HFFc6 (cell line): ENCODE measurements at regions not wholly inside any gene's neighbourhood (a gene's known extent, or its start where the extent isn't known, plus 50 kb on each side); places are given as distances from the start of the nearest gene placed in this dataset.

Experiments used
- DNase-seq: peaks from one replicate; pipeline ENCODE4 v3.0.0-alpha.2; 2018
- H3K27ac Mint-ChIP-seq: 2 replicates; pipeline ENCODE4 v1.8.0; 2020; ENCODE audit warnings: mild to moderate bottlenecking, mixed read lengths
- H3K27me3 Mint-ChIP-seq: 2 replicates; pipeline ENCODE4 v1.8.0; 2021; ENCODE audit warnings: mild to moderate bottlenecking, moderate library complexity, mixed read lengths; ENCODE audit not compliant: insufficient read depth
- H3K36me3 Mint-ChIP-seq: 2 replicates; pipeline ENCODE4 v1.8.0; 2021; ENCODE audit warnings: low read depth, mixed read lengths
- H3K4me1 Mint-ChIP-seq: 2 replicates; pipeline ENCODE4 v1.8.0; 2020; ENCODE audit warnings: low read depth, mixed read lengths
- H3K4me3 Mint-ChIP-seq: 2 replicates; pipeline ENCODE4 v1.8.0; 2020; ENCODE audit warnings: mild to moderate bottlenecking, moderate library complexity, mixed read lengths
- H3K9me3 Mint-ChIP-seq: 2 replicates; pipeline ENCODE4 v1.8.0; 2020; ENCODE audit warnings: mild to moderate bottlenecking, mixed read lengths
- CTCF ChIP-seq: fragments of 200-600 bp; sonication (generic); IDR thresholded peaks from 2 replicates; pipeline ENCODE4 v1.5.0; 2021; ENCODE audit warnings: antibody characterized with exemption, mild to moderate bottlenecking

DNA sequence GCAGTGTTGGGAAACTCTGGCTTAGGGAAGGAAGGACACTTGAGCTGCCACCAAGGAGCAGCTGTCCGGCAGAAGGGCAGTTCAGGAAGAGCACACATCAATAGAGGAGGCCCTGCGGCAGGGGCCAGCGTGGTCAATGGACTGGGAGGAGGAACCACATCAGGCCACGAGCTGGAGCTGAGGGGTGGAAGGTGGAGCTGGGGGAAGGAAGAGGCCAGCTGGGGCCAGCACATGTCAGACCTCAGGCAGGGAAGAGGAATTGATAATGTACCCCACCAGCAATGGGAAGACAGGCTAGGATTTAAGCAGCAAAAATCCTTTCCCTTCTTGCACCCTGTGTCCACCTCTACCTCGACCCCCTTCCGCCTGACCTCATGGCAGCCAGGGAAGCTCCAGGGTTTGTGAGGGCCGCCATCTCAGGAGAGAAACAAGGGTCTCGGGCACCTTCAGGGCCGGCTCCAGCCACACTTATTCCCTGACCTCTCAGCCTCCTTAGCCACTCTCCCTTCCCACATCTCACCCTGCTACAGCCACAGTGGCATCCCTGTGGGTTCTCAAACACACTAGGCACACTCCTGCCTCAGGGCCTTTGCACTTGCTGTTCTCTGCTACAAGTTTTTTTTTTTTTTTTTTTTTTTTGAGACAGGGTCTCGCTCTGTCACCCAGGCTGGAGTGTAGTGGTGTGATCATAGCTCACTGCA is 157.8 kb upstream of the GRK3 start:
- TF ChIP-seq CTCF: no peak
- Mint-ChIP-seq H3K9me3 (no peaks in the 10 kb centered on the region), H3K27me3 (peaks cover 13% of the 10 kb centered on the region), H3K4me1 (peaks cover 32% of the 10 kb centered on the region), H3K4me3 (peak overlapping the region; percentile 84), H3K36me3 (no peaks in the 10 kb centered on the region), H3K27ac (peak overlapping the region; percentile 76)
- no peak for DNase-seq

- Mint-ChIP-seq H3K36me3 (no peaks in the 10 kb centered on the region), H3K9me3 (no peaks in the 10 kb centered on the region), H3K27ac (peak overlapping the region; percentile 59; the same call in 1 of the 2 replicates), H3K27me3 (peaks cover 13% of the 10 kb centered on the region), H3K4me3 (0 out of 2 replicates have a peak overlapping the region, but pooled peaks have one; percentile 26), H3K4me1 (peaks cover 25% of the 10 kb centered on the region)
- no peak for DNase-seq
- TF ChIP-seq CTCF: no peak
Measured at GRCh38 chr22:25407226-25407858, 157.1 kb upstream of the GRK3 start.

GRCh38 chr22:25407859-25408229 is 156.6 kb upstream of the GRK3 start:
- no peaks in the 10 kb centered on the region for H3K9me3 Mint-ChIP-seq
- no peaks in the 10 kb centered on the region for H3K36me3 Mint-ChIP-seq
- no peak for DNase-seq
- H3K27ac Mint-ChIP-seq: no peak overlapping the region
- H3K4me3 Mint-ChIP-seq: no peak overlapping the region
- no peak for TF ChIP-seq CTCF
- H3K27me3 Mint-ChIP-seq: peaks cover 13% of the 10 kb centered on the region
- H3K4me1 Mint-ChIP-seq: peaks cover 20% of the 10 kb centered on the region

- no peaks in the 10 kb centered on the region; the same call in 1 of the 2 replicates for H3K9me3 Mint-ChIP-seq
- no peak overlapping the region for H3K4me3 Mint-ChIP-seq
- peaks cover 18% of the 10 kb centered on the region for H3K27me3 Mint-ChIP-seq
- no peak overlapping the region for H3K27ac Mint-ChIP-seq
- DNase-seq: no peak
- H3K36me3 Mint-ChIP-seq: no peaks in the 10 kb centered on the region
- H3K4me1 Mint-ChIP-seq: peaks cover 6% of the 10 kb centered on the region
- TF ChIP-seq CTCF: no peak
Measured at GRCh38 chr22:25409240-25409639, 155.2 kb upstream of the GRK3 start.

DNA sequence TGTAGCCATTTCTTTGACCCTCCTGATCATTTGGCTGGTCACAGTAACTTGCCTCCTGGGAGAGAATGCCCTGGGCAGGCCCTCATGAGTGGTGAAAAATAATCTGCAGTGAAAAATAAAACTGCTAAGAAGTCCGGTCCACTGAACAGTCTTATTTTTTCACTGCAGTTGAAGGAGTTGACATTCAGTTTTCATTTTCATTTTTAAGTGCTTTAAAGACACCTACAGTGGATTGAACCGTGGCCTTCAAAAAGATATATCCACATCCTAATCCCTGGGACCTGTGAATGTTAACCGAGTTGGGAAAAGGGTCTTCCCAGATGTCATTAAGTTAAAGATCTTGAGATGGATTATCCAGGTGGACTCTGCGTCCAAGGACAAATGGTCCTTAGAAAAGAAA is 153.6 kb upstream of the GRK3 start:
- no peak for TF ChIP-seq CTCF
- peaks cover 29% of the 10 kb centered on the region for H3K27me3 Mint-ChIP-seq
- H3K4me1 Mint-ChIP-seq: peaks cover 5% of the 10 kb centered on the region; the same call in 1 of the 2 replicates
- no peaks in the 10 kb centered on the region for H3K36me3 Mint-ChIP-seq
- no peaks in the 10 kb centered on the region; the same call in none of the 2 replicates for H3K9me3 Mint-ChIP-seq
- H3K27ac Mint-ChIP-seq: no peak overlapping the region
- no peak for DNase-seq
- H3K4me3 Mint-ChIP-seq: no peak overlapping the region; the same call in 1 of the 2 replicates
